ENCODE measurements at regions not wholly inside any gene's neighbourhood (a gene's known extent, or its start where the extent isn't known, plus 50 kb on each side); places are given as distances from the start of the nearest gene placed in this dataset.

- TF ChIP-seq POLR2AphosphoS5 (IDR thresholded peaks at IDR 0.05; ENCODE audit: low read depth, low read length) = no peak
- no peak for TF ChIP-seq FOXP2 (optimal IDR thresholded peaks at IDR 0.05; ENCODE audit: borderline replicate concordance, extremely low read depth, extremely low read length, insufficient read depth)
- no peak for TF ChIP-seq REST (IDR thresholded peaks at IDR 0.05; ENCODE audit: insufficient read depth in 1 of 2, low read depth in 2 of 2, low read length in 2 of 2)
- TF ChIP-seq SIN3A (IDR thresholded peaks at IDR 0.05; ENCODE audit: borderline replicate concordance, insufficient read depth, low read length) = no peak
- TF ChIP-seq TAF1 (IDR thresholded peaks at IDR 0.05; ENCODE audit: borderline replicate concordance, insufficient read depth, low read length) = no peak
Observed at GRCh38 chr7:155219154-155219531, 78.5 kb upstream of the INSIG1 start.

GRCh38 chr7:155219947-155220769 lies 77.5 kb upstream of the INSIG1 start:
- TF ChIP-seq FOXP2 (optimal IDR thresholded peaks at IDR 0.05; ENCODE audit: borderline replicate concordance, extremely low read depth, extremely low read length, insufficient read depth) (no peak), POLR2AphosphoS5 (IDR thresholded peaks at IDR 0.05; ENCODE audit: low read depth, low read length) (no peak), REST (IDR thresholded peaks at IDR 0.05; ENCODE audit: insufficient read depth in 1 of 2, low read depth in 2 of 2, low read length in 2 of 2) (no peak), SIN3A (IDR thresholded peaks at IDR 0.05; ENCODE audit: borderline replicate concordance, insufficient read depth, low read length) (no peak), TAF1 (IDR thresholded peaks at IDR 0.05; ENCODE audit: borderline replicate concordance, insufficient read depth, low read length) (no peak)

- TF ChIP-seq FOXP2 (optimal IDR thresholded peaks at IDR 0.05; ENCODE audit: borderline replicate concordance, extremely low read depth, extremely low read length, insufficient read depth) (no peak), REST (IDR thresholded peaks at IDR 0.05; ENCODE audit: insufficient read depth in 1 of 2, low read depth in 2 of 2, low read length in 2 of 2) (no peak), SIN3A (IDR thresholded peaks at IDR 0.05; ENCODE audit: borderline replicate concordance, insufficient read depth, low read length) (no peak), POLR2AphosphoS5 (IDR thresholded peaks at IDR 0.05; ENCODE audit: low read depth, low read length) (no peak), TAF1 (IDR thresholded peaks at IDR 0.05; ENCODE audit: borderline replicate concordance, insufficient read depth, low read length) (no peak)
Observed at GRCh38 chr7:155220903-155221302, 76.8 kb upstream of the INSIG1 start.

- TF ChIP-seq TAF1 (IDR thresholded peaks at IDR 0.05; ENCODE audit: borderline replicate concordance, insufficient read depth, low read length) = no peak
Observed at GRCh38 chr7:155221547-155221946, 76.1 kb upstream of the INSIG1 start.

- TF ChIP-seq REST (IDR thresholded peaks at IDR 0.05; ENCODE audit: insufficient read depth in 1 of 2, low read depth in 2 of 2, low read length in 2 of 2) (no peak), TAF1 (IDR thresholded peaks at IDR 0.05; ENCODE audit: borderline replicate concordance, insufficient read depth, low read length) (no peak), POLR2AphosphoS5 (IDR thresholded peaks at IDR 0.05; ENCODE audit: low read depth, low read length) (no peak), SIN3A (IDR thresholded peaks at IDR 0.05; ENCODE audit: borderline replicate concordance, insufficient read depth, low read length) (no peak), FOXP2 (optimal IDR thresholded peaks at IDR 0.05; ENCODE audit: borderline replicate concordance, extremely low read depth, extremely low read length, insufficient read depth) (no peak)
Observed at GRCh38 chr7:155222061-155222460, 75.6 kb upstream of the INSIG1 start.

All from PFSK-1 (cell line).